CD4-positive, alpha-beta T cell treated with Interferon gamma for 1 hour (primary cell): ENCODE measurements at regions not wholly inside any gene's neighbourhood (a gene's known extent, or its start where the extent isn't known, plus 50 kb on each side); places are given as distances from the start of the nearest gene placed in this dataset.

Experiments used
- DNase-seq: peaks from one replicate; pipeline ENCODE4 v3.0.0-alpha.2; 2020

DNA sequence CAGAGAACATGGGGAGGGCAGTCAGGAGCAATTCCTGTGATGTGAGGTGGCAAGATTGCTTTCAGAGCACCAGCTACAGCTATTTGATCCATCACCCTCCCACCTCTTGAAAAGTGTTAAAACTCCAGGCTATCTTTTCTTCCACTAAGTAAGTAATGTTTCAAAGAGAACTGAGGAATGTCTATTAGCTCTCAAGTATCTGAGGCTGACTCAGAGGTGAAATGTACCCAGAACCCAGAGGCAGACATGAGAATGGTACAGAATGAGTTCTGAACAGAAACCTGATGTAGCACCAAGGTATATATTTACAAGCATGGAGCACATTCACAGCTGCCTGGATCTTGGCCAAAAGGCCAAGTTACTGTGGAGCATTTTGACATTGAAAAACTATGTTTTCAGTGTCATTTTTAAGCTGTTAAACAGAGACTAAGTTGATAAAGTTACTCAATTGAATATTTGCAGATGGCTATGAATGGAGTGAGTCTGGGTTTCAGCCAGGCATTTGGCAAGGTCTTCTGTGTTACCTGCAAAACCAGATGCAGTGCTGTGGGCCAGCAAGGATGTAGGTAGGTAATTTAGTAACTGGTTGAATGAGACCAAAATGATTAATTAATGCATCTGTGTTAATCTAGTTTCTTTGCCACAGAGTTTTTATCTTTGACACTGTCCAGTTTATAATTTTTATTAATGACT, 227.7 kb upstream of the CD96 start:
- DNase-seq: no peak

- DNase-seq: no peak
Measured at GRCh38 chr3:111314898-111315297, 227.1 kb upstream of the CD96 start.

- no peak for DNase-seq
Measured at GRCh38 chr3:111315930-111316587, 225.9 kb upstream of the CD96 start.

GRCh38 chr3:111318289-111318688, 223.7 kb upstream of the CD96 start:
- no peak for DNase-seq

GRCh38 chr3:111319598-111319997, 222.4 kb upstream of the CD96 start:
- DNase-seq: no peak

- no peak for DNase-seq
Measured at GRCh38 chr3:111321786-111322185, 220.2 kb upstream of the CD96 start.

DNA sequence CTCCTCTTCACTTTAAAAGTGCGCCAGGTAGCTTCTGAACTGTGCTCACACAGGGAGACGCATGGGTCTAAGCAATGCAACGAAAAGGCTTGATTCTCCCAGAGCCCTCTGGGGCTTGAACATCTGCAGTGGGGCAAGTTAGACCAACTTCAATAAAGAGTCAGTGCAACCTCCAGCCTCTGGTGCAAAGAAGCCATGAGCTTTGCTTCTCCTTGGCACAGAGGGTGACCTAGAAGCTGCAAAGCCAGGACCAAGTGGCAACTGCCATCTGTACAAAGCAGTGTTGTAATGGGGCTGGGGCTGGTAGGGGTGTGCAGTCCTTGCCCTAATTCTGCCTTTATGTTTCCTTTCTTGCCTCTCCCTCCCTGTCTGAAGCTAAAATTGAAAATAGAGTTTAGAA, 219.0 kb upstream of the CD96 start:
- DNase-seq: no peak

- no peak for DNase-seq
Measured at GRCh38 chr3:111324151-111324550, 217.8 kb upstream of the CD96 start.

DNA sequence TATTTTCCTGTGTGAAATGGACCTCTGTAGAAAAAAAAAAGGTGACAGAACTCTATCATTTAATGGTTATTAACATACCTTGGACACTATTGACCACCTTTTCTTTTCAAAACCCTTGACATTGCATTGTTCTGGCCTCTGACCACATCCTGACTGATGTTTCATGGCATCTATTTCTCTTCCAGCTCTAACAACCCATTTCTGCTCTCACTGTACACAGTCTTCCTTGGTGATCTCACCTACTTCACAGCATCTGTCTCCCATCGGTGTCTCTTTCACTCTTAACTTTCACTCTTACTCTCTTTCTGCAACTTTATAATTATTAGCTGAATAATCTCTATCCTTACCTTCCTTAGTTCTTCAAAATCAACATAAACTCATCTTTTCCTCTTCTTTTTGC, 217.4 kb upstream of the CD96 start:
- DNase-seq: no peak

GRCh38 chr3:111325160-111325718, 216.8 kb upstream of the CD96 start:
- no peak for DNase-seq

GRCh38 chr3:111326144-111326995, 215.6 kb upstream of the CD96 start:
- DNase-seq: no peak

- DNase-seq: no peak
Measured at GRCh38 chr3:111331306-111331705, 210.7 kb upstream of the CD96 start.

DNA sequence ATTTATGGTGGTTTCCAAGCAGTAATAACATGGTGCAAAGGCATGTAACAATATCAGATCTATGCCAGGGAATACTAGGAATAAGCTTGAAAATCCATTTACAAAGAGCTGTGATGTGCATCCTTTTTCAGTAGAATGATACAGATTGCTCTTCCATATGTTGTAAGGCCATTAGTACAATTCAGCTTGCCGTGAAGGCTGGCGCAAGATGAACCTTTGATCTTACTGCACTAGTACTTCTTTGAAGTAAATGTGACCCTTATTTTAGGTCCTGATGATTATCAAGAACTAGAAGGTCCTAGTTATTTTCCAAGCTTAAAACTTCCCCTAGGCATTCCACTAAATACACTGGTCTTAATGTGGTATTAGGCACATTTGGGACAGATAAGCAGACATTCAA, 210.1 kb upstream of the CD96 start:
- DNase-seq: no peak

DNA sequence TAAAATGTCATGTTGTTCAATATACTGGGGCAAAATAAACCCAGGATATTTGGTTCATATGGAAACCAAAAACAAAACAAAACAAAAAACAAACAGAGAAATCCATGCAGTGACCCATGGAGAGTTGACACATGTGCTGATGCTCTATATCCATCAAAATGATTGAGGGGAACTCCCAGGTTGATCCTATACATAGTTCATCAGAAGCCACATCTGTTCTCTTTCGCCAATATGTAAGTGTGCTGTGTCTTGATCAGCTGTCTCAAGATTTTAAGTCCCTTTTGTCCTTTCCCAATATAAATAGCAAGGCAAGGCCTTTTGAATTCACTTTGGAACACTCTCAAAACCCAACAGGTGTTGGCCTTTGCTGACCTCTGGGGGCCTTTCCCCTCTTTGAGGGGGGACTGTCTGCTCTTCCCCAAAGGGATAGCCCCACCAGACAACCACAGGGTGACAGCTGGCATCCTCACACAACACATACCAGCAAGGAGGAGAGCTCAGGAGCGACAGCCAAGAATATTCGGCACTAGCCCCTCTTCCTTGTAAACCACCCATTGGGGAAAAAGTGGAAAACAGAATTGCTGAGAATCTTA, 209.4 kb upstream of the CD96 start:
- no peak for DNase-seq

- no peak for DNase-seq
Measured at GRCh38 chr3:111333642-111334041, 208.4 kb upstream of the CD96 start.

GRCh38 chr3:111335512-111336303, 206.3 kb upstream of the CD96 start:
- no peak for DNase-seq

GRCh38 chr3:111336511-111336910, 205.5 kb upstream of the CD96 start:
- DNase-seq: no peak

- DNase-seq: no peak
Measured at GRCh38 chr3:111338059-111338698, 203.8 kb upstream of the CD96 start.

DNA sequence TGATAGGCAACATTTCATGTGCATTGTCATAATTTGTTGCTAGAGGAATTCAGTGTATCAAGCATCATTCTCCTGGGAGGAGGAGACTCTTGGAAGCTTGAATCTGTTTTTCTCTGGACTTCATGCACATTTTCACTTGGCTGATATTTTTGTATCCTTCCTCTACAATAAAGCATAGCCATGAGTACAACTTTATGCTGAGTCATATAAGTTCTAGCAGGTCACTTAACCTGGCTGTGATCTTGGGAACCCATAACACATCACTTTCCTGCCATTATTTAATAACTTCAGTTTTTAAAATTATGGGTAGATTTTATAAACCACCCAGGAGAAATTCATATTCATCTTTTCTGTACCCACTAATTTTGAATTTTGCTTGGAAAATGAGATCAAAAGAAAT, 203.0 kb upstream of the CD96 start:
- no peak for DNase-seq

- no peak for DNase-seq
Measured at GRCh38 chr3:111351334-111351733, 190.7 kb upstream of the CD96 start.

GRCh38 chr3:111352585-111352984, 189.4 kb upstream of the CD96 start:
- DNase-seq: no peak
